ENCODE measurements at regions not wholly inside any gene's neighbourhood (a gene's known extent, or its start where the extent isn't known, plus 50 kb on each side); places are given as distances from the start of the nearest gene placed in this dataset.
A peak's percentile ranks its signal among the peaks of the same experiment; 100 is the strongest.

DNA sequence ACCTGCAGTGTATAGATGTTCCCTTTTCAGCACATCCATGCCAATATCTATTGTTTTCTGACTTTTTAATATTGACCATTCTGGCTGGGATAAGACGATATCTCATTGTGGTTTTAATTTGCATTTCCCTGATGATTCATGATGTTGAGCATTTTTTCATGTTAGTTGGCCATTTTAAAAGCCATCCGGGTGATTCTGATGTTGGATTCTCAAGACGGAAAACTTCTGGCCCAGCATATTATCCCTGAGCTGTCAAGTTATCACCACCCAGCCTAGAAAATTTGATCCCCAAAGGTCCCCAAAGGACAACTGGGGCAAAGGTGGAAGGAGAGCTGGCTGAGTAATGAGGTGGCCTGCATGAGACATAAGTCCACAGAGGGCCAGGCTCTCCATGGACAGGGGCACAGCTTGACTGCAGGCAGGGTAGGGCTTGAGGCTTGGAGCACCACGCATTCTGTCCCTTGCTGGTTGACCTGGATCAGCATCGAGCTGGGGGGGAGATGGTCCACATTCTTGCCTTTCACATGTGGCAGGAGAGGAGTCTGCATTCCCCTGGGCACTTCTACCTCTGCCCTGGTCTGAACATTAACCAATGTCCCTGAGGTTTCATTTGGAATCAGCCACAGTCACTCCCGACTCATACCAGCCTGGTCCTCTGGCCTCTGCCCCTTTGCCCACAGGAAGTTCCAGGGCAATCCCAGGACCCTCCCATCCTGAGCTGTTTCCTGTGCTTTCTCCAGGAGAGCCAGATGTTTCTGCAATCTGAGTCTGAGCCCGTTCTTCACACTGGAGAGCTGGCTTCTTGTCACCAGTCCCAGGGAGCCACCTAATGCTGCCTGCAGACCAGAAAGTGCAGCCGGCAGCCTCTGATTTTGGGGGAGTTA is 69.2 kb downstream of the ISG20 start:
- peak; percentile 32 for DNase-seq (ENCODE audit: low spot score)

DNA sequence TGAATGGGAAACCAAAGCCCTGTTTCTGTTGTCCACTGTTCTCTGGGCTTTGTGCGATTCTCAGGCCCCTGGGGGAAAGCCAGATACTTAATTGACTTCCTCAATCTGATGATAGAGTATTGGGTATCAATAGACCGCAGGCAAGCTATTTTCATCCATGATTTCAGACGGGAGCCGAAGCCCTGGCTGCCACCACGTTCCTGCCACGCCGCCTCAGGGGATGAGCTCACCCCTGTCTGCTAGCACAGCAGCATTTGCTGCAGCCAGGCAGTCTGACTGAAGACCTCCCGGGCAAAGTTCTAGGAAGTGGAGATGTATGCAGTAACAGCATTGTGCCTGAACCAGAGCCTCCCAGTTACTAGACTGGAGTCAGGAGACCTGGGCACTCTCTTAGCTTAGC is 69.8 kb downstream of the ISG20 start:
- DNase-seq (ENCODE audit: low spot score) = peak; percentile 43

DNA sequence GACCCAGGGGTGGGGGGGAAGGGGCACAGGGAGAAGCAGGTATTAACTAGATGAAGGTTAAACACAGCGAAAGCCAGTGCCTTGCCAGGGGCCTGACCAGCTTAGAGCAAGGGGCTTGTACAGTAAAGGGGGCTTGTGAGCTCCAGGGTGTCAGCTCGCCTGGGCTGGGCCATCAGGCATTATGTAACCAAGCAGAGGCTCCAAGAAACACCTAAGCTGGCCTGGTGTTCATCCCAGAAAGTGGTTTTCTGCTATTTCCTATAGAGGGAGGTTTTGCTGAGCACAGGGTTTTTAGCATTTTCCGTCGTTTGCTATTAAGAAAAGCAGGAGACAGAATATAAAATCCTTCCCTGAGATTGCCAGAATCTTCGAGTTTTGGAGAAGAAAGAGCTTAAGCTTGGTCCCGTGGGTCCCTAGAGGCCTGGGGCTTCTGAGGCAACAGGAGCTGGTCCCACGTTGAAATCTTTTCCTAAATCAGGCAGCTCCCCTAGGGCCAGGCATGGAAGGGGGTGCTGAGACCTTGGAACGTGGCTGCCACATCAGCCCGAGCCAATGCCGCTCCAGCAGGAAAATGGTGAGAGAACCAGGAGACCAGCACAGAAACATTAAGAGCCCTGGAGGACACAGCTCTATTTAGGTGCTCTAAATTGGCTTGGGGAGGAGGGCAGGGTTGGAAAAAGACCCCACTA is 71.4 kb downstream of the ISG20 start:
- no peak for DNase-seq (ENCODE audit: low spot score)

DNA sequence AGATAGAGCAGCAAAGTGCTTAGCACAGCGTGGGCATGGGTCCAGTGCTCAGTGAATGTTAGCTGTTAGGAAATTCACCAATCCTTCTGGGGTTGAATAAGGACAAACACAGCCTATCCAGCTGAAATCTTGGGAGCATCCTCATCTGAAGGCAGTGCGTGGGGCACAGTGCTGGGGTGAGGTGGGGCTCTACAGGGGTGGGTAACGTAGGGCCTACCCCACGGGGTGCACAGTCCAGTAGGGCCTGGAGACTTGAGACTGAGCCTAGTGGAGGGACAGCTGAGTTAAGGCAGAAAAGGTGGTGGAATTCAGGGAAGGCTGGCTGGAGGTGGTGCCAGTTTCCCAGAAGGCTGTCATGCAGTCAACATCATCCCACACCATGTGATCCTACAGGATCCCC is 73.0 kb downstream of the ISG20 start:
- no peak for DNase-seq (ENCODE audit: low spot score)

DNA sequence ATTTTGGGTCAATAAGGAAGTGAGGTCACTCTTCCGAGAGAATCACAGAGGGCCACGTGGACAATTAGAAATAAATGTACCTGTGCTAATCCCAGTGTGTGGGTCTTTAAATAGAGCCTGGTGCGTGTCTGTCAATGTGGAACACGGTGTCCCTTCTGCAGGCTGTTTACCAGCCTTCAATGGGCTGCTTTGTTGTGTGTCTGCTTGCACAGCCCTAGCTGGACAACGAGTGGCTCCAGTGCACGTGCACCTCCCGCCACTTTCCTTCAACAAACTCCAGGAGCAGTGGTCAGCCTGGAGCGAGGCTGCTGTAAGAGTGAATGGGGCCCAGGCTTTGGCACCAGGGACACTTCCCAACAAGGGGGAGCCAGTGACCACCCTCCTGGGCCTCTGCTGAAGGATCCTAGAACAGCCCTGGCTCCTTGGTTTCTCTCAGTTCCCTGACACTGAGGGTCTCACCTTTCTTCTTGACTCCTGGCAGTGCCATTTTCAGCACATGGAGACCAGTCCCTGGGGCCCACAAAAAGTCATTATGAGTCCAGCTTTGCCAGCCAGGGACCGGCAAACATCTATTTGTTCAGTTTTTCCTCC is 76.1 kb downstream of the ISG20 start:
- no peak for DNase-seq (ENCODE audit: low spot score)

DNA sequence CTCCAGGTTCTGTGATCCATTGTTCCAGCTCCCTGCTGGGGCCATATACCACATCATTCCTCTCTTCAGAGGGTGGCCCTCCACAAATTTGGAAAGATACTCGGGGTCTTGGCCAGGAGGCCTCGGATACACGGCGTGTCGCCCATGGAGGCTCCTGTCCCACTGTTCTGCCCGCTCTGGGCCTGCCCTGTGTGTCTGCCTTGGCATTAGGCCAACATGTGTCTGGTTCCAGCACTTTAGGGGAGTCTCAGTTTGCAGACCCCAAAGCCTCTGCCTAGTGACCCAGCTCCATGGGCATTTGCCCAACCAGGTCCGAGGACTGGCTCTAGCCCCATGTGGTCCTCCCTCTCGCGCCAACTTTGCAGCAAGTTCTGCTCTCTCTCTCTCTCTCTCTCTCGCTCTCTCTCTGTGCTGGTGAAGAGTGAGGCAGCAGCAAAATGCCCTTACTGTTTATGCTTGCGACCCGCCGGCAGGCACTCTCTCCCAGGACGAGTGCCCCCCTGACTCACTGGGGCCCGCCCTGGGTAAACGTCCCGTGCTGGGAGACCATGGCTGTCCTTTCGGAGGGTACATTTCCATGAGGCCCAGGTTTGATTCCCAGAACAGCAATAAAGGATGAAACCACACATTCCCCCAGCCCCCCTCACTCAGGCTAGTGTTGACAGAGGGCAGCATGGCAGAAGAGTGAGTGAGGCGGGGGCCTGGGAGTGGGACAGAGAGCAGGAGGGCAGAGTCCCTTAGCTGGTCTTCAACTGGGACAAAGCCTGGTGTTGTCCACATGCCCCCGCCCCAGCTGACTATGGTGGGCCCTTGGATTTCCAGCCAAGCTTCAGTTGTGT is 77.9 kb downstream of the ISG20 start:
- no peak for DNase-seq (ENCODE audit: low spot score)

DNA sequence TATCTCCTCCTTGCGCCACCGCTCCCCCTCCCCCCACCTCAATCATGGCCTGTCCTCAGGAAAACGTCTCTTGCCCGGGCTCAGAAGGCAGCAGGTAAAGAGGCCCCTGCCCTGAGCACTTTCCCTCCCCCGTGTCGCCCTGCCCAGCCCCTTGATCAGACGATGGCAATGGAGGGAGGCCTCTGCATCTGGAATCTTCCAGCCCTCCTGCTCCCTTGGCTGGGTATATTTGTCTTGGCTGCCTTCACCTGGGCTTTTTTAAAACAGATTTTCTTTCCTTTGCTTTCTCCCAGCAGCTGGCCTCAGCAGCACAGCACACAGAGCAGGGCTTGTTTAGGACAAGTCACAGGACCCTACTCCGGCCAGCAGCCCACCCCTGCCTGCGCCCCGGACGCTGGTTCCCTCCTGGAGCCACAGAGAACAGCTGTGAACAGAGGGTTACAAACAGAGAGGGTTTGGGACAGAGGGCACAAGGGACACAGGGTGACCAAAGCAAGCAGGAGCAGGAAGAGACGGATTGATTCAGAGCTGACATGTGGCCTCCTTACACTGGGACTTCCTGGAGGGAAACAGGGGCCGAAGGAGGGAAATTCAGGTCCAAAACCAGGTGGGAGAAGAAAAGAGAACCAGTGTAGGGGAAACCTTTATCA is 78.7 kb downstream of the ISG20 start:
- no peak for DNase-seq (ENCODE audit: low spot score)

DNA sequence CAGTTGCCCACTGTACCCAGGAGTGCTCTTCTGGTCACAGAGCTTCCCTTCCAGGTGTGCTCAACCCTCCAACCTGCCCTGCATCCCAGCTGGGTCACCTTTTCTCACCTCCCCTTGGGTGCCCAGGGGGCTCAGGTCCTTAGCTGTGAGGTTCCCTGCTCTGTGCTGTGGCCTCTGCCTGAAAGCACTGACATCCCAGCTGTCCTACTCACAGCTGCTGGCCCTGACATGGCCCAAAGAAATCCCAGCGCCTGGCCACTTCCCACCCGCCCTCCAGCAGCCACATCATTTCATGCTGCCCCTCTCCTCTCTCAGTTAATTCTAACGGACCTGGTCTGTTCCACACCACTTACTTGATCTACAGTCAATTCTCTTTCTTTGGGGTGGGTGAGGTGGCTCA is 79.9 kb downstream of the ISG20 start:
- no peak for DNase-seq (ENCODE audit: low spot score)

DNA sequence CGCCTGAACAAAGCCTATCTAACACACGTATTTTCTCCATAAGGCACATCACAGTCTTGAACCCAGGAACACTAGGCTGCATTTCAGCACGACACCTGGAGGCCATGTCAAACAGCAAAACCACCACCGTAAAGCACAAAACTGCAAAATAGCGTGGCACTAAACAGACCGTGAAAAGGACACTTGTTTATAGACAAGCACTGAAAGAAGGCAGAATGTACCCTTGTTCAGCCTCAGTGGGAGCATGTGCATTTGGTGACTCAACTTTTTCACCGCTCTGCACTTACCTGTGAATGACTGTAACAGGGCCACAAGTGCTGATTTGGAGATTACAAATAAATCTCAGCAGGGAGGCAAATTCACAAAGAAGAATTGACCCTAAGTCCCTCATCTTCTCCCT is 80.8 kb downstream of the ISG20 start:
- DNase-seq (ENCODE audit: low spot score) = no peak

DNA sequence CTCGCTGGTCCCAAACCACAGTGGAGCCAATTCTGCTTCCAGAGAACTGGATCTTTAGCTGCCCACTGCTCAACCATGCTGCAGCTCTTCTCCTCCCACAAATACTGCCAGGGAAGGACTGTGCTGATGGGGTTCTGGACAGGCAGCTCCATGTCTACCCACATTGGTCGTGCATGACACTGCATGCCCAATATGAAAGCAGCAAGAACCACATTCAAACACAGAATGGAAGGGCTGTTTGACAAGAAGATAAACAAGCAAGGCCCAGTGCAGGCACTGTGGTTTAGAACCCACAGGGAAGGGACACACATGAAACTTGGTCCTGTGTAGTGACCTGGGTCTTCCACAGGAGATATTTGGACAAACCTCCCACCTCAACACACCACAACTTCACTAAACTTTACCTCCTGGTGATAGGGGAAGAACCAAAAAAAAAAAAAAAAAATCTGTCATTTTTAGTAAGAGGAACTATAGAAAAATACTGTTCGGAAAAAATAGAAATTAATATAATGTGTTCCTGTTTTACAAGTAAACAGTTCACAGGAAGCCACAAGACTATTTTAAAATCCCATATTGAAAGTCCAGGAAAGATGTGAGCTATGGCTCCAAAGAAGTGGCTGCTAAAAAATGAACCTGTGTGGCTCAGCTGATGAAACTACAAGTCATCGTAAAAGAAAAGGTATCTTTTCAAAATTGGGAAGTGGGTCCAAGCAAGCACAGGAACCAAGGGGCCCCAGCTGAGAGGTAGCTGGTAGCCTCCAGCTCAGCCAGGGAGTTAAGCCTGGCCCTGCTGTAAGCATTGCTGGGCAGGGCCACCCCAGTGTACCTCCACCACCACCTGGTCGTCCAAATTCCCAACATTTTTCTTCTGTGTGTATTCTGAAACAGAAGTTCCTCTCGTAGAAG is 77.7 kb upstream of the ACAN start:
- DNase-seq (ENCODE audit: low spot score) = no peak

DNA sequence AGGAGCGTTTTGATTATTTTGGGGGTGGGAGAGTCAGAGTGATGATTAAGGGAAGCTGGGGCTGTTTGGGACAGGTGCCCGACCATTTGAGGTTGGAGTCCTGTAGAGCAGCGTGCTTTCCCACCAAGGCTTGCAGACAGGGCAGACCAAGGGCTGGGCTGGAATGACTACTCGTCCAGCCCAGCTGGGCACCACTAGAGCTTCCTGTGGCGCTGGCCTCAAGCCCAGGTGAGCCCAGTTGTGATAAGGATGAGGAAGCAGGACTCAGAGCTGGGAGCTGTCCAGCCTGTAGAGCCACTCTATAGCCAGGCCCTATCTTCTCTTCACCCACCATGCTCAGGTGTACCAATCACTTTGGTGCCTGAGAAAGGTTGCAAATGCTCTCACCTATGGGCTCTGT is 75.8 kb upstream of the ACAN start:
- DNase-seq (ENCODE audit: low spot score) = no peak

DNA sequence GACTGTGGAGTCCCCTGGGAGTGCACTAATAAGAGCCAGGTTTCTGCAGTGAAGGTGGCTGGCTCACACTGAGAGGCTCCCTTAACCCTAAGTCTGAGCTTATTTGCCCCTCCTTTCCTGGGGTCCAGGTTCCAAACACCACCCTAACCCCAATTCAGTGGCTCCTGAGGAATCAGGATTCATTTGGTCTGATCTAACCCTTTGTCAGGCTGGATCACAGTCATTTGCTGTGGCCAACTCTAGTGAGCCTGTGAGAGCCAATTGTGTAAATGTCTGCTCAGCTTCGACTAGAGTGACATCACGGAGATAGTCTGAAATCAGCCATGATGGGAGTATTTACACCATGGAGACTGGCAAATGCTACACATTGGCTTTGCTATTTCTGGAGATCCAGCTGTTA is 73.7 kb upstream of the ACAN start:
- no peak for DNase-seq (ENCODE audit: low spot score)

DNA sequence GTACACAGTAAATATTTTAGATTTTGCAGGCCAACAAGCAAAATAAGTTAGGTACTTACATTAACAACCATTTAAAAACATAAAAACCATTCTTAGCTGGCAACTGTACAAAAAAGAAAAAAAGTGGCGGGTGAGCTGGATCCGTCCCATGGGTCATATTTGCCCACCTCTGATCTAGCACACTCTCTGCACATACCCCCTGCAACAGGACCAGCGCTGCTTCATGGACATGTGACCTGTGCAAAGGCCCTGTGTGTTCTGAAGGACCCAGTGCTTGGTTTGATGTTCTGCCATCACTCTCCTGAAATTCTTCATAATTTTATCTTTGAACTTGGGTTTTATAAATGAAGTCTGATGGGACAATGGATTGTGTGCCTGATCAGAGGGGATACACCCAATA is 72.5 kb upstream of the ACAN start:
- DNase-seq (ENCODE audit: low spot score) = no peak

DNA sequence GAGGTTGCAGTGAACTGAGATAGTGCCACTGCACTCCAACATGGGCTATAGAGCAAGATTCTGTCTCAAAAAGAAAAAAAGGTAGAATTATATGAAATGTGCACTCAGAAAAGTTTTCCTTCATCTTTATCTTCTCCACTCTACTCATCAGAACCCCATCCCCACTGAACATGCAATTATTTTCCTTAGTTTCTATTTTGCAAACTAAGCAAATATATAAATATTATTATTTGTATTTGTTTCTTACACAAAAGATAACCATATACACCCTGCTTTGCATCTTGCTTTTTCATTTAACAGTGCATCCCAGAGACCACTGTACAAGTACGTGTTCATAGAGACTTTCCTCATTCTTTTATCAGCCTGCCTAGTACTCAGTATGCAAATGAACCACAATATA is 68.0 kb upstream of the ACAN start:
- no peak for DNase-seq (ENCODE audit: low spot score)

DNA sequence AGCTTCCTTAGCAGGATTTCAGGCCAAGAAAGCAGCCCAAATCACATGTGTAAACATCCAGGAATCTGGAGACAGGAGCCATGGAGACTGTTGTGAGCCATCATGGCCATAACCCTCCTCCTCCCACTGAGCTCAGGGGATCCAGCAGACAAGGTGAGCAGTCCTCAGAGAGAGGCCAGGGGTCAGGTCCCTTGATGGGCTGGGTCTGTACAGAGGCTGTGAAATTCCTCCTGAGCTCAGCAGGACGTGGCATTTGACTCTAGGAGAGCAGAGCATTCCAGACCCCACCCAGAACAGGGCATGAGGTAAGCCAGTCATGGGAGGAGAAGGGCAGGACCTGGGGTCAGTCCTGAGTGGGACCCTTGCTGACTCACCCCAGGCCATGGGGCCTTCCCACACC is 67.0 kb upstream of the ACAN start:
- no peak for DNase-seq (ENCODE audit: low spot score)

DNA sequence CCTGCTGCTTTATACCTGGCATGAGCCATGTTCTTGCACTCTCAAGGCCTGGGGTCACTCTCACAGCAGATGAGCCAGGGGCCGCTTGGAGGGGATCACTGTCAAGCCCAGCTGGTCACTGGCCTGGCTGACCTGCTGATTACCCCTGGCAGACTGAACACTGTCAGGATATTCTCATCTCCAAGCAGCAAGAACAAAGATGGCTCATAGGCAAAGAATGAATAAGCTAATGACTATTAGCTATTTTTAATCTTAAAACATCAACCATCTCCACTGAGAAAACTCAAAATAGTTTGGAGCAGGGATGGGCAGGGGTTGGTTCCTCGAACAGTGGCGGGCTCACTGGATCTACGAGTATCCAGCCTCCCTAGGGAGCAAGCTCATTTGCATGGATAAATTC is 64.4 kb upstream of the ACAN start:
- DNase-seq (ENCODE audit: low spot score) = peak; percentile 63

DNA sequence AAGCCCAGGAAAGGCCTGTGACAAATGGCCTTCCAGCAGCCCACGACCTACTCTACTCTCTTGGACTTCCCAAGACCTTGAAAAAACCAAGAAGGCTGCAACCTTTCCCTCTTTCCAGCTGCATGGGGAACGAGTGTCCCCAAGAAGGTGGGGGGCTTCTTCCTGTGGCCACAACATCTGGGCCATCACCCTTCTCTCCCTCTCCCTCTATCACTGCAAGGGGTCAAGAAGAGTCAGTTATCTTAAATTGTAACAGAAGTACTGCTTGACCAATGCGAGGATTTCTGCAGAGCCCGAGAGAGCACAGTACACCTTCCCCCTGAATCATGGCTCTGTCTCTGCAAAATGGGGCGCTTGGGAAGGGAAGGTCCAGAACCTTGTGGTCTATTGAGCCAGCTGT is 63.7 kb upstream of the ACAN start:
- DNase-seq (ENCODE audit: low spot score) = no peak

DNA sequence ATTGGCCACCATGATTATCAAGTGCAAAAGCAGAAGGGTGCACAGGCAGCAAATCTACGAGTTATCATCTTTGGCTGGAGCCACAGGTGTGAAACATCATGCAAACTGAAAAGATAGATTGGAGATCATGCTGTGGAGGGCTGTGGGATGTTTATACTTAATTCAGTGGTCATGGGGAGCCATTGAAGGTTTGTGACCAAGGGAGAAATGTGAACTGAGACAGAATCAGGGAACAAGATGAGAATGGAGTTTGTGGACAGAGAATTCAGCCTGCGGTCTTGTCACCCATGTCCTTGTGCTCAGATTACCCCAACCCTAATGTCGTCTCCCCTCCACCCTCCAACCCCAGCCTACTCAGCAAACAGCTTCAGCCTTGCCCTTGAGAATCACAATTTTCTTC is 62.9 kb upstream of the ACAN start:
- no peak for DNase-seq (ENCODE audit: low spot score)

DNA sequence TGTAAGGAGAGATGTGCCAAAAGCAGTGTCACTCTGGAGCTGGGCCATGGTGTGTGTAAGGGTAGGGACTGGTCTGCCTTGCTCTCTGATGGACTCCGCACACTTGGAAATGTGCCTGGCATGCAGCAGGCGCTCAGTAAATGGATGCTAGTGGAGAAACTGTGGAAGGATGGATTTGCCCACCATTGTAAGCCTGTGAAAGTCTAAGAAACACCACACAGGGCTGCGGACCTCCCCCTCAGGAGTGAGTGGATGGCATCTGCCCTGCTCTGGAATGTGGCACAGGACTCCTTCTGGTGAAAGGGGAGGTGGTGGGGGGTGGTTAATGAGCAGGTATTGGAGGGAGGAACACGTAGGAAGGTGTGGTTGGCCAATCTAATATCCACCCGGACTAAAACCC is 62.2 kb upstream of the ACAN start:
- no peak for DNase-seq (ENCODE audit: low spot score)

DNA sequence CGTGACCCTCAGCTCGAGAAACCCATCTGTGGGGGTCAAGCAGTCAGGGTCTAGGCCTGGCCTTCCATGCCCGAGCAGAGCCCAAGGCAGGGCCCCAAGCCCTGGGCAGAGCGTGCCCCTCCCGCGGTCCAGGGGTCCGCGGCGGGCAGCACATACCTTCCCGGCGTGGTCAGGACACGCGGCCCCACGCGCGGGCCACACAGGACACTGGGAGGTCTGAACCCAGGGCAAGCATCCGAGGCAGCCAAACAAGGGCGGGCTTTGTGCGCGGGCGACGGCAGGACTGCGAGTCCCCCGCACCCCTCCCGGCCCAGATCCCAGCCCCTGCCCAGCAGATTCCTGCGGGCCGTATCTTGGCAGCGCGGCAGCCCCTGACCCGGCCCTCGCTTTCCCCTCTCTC is 61.6 kb upstream of the ACAN start:
- no peak for DNase-seq (ENCODE audit: low spot score)

DNA sequence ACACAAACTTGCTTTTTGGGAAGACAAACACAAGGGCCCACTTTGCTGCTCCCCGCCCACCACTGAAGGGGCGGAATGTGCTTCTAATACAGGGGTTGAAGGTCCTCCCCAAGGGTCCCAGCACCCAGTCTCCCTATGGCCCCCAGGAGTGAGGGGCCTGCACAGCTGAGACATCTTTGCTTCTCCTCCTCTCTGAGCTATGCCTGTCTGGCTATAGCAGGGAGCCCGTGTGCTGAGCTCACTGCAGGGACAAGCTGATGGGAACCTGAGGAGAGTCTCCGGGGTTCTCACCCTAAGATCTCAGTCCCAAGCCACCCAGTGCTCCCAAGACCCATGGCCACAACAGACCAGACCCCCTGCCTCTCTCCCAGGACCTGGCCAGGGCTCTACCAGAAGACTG is 61.1 kb upstream of the ACAN start:
- DNase-seq (ENCODE audit: low spot score) = no peak
